ENCODE measurements at regions not wholly inside any gene's neighbourhood (a gene's known extent, or its start where the extent isn't known, plus 50 kb on each side); places are given as distances from the start of the nearest gene placed in this dataset.

- DNase-seq (ENCODE audit: extremely low read depth, low read depth) = no peak
- TF ChIP-seq, protein P1, sequence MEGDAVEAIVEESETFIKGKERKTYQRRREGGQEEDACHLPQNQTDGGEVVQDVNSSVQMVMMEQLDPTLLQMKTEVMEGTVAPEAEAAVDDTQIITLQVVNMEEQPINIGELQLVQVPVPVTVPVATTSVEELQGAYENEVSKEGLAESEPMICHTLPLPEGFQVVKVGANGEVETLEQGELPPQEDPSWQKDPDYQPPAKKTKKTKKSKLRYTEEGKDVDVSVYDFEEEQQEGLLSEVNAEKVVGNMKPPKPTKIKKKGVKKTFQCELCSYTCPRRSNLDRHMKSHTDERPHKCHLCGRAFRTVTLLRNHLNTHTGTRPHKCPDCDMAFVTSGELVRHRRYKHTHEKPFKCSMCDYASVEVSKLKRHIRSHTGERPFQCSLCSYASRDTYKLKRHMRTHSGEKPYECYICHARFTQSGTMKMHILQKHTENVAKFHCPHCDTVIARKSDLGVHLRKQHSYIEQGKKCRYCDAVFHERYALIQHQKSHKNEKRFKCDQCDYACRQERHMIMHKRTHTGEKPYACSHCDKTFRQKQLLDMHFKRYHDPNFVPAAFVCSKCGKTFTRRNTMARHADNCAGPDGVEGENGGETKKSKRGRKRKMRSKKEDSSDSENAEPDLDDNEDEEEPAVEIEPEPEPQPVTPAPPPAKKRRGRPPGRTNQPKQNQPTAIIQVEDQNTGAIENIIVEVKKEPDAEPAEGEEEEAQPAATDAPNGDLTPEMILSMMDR (IDR thresholded peaks at IDR 0.05; ENCODE audit: low read depth, low read length) = no peak
Observed at GRCh38 chr13:63209330-63210017, 1793.8 kb upstream of the PCDH20 start.

DNA sequence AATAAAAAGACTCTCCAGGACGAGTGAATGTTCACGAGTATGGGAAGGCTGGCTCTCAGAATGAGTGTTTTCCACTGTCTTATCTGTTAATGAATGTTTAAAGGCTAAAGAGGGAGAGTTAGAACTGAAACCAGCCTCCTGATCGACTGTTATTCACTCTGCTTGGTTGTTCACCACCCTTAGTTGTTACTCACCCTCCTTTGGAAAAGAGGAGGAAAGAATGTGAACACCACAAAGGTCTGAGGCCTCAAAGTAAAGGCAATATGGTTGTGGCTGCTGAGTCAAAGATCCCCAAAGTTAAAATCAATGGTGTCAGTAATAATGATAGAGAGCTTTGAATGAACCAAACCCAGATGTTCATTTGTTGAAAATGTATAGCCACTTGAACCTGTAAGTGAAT is 1793.2 kb upstream of the PCDH20 start:
- no peak for DNase-seq (ENCODE audit: extremely low read depth, low read depth)

DNA sequence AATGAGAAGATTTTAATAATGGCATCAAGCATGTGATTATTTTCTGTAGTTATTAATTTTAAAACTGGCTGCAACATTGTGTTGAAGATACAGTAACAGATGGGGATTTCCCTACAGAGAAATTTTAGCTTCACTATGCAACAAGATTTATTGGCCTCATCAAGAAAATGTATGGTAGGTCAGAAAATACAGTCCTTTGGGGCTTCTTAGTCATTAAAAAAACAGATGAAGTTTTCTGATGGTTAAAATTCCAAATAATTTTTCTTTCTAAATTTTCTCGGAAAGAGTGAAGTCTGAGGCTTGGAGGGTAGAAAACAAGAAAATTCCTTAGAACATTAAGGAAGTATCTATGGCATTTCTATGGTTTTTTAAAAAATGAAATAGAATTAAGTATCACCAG is 1790.8 kb upstream of the PCDH20 start:
- TF ChIP-seq, protein P1 (IDR thresholded peaks at IDR 0.05; ENCODE audit: low read depth, low read length) = no peak
- no peak for DNase-seq (ENCODE audit: extremely low read depth, low read depth)

More for the DNA sequence above, 1793.2 kb upstream of the PCDH20 start:
- TF ChIP-seq, protein P1 (IDR thresholded peaks at IDR 0.05; ENCODE audit: low read depth, low read length) = no peak

- no peak for DNase-seq (ENCODE audit: extremely low read depth, low read depth)
- TF ChIP-seq, protein P1 (IDR thresholded peaks at IDR 0.05; ENCODE audit: low read depth, low read length) = no peak
Observed at GRCh38 chr13:63201493-63201892, 1785.8 kb upstream of the PCDH20 start.

- TF ChIP-seq, protein P1 (IDR thresholded peaks at IDR 0.05; ENCODE audit: low read depth, low read length) = no peak
Observed at GRCh38 chr13:63199508-63199907, 1783.9 kb upstream of the PCDH20 start.

DNA sequence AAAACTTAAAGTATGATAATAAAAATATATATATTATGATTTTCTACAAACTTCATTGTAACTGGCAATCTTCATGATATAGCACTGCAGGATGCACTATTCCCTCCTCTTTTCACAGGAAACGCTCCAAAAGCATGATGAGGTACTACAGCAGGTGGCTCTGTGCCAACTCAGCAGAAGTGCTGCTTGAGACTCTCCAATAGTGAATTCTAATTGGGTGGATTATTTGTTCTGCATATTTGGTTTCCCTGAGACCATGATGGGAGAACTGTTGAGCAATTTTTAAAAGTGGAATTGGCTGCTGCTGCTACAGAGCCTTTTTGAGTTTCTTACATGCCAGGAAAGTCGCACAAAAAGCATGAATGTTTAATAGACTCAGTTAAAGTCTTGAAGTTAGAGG is 1782.4 kb upstream of the PCDH20 start:
- TF ChIP-seq, protein P1 (IDR thresholded peaks at IDR 0.05; ENCODE audit: low read depth, low read length) = no peak
- DNase-seq (ENCODE audit: extremely low read depth, low read depth) = no peak

More at GRCh38 chr13:63199508-63199907, 1783.9 kb upstream of the PCDH20 start:
- DNase-seq (ENCODE audit: extremely low read depth, low read depth) = no peak

DNA sequence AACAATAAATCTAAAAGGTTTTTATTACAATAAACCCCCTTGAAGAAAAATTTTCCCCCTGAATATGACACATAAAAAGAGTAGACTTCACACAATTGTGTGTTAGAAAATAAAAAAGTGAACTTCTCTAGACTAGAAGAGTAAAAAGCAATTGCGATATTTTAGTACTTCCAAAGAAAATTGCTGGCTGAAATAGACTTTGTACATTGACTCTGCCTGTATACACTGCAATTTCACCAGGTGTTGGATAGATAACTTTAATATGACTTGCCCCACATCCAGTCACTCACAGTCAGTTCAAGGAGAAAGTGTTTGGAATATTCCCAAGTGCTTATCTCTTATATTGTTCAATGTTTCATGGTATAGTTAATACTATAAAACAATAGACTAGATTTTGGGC is 1780.1 kb upstream of the PCDH20 start:
- no peak for DNase-seq (ENCODE audit: extremely low read depth, low read depth)
- TF ChIP-seq, protein P1 (IDR thresholded peaks at IDR 0.05; ENCODE audit: low read depth, low read length) = no peak

All from AG09319 (cell line).